Activated CD8-positive, alpha-beta T cell treated with anti-CD3 and anti-CD28 coated beads for 36 hours (primary cell): ENCODE measurements at regions not wholly inside any gene's neighbourhood (a gene's known extent, or its start where the extent isn't known, plus 50 kb on each side); places are given as distances from the start of the nearest gene placed in this dataset.

Experiments used
- ATAC-seq: fragments of 200-7000 bp; cut with Tn5 transposase; one replicate; pipeline ENCODE4 v1.10.0; 2021; ENCODE audit warnings: mild to moderate bottlenecking, moderate library complexity
- CTCF ChIA-PET: fragments of 350-600 bp; sonication (Branson Sonifier 250); formaldehyde crosslinking; loops from one replicate; lab custom pipeline; 2021; ENCODE audit warnings: antibody characterized with exemption; lab: Charles Lee
- POLR2A ChIA-PET: fragments of 350-600 bp; sonication (Branson Sonifier 250); formaldehyde crosslinking; loops from one replicate; lab custom pipeline; 2021; ENCODE audit warnings: antibody characterized with exemption; lab: Charles Lee
- DNase-seq: peaks from one replicate; pipeline ENCODE4 v3.0.0-alpha.2; 2020
- H3K27ac Mint-ChIP-seq: one replicate; pipeline ENCODE4 v1.8.0; 2021; ENCODE audit warnings: mild to moderate bottlenecking, mixed read lengths
- H3K27me3 Mint-ChIP-seq: one replicate; pipeline ENCODE4 v1.8.0; 2021; ENCODE audit warnings: mixed read lengths
- H3K36me3 Mint-ChIP-seq: one replicate; pipeline ENCODE4 v1.8.0; 2021; ENCODE audit warnings: low read depth, mixed read lengths
- H3K4me1 Mint-ChIP-seq: one replicate; pipeline ENCODE4 v1.8.0; 2021; ENCODE audit warnings: low read depth, mixed read lengths
- H3K4me3 Mint-ChIP-seq: one replicate; pipeline ENCODE4 v1.8.0; 2021; ENCODE audit warnings: mild to moderate bottlenecking, moderate library complexity, mixed read lengths
- H3K9me3 Mint-ChIP-seq: one replicate; pipeline ENCODE4 v1.8.0; 2021; ENCODE audit warnings: mixed read lengths
- CTCF ChIP-seq: fragments of 200-600 bp; IDR thresholded peaks from one replicate; pipeline ENCODE4 v1.8.0; 2022; ENCODE audit warnings: antibody characterized with exemption, mild to moderate bottlenecking
- intact Hi-C: fragments of 100-400 bp; cut with micrococcal nuclease; formaldehyde crosslinking; loops from one replicate; pipeline ENCODE4 v1.10.0; 2022

- Mint-ChIP-seq H3K27ac (no peak overlapping the region), H3K9me3 (peaks cover 9% of the 10 kb centered on the region), H3K36me3 (no peaks in the 10 kb centered on the region), H3K4me1 (peaks cover 8% of the 10 kb centered on the region), H3K4me3 (no peak overlapping the region), H3K27me3 (no peaks in the 10 kb centered on the region)
- POLR2A ChIA-PET, result no interaction called here
- DNase-seq (no peak), ATAC-seq (no peak)
- intact Hi-C loops, result no loop called here
- TF ChIP-seq CTCF, result no peak
- CTCF ChIA-PET, result no interaction called here
Observed at GRCh38 chr1:185537596-185537995, 196.6 kb upstream of the HMCN1 start.

- ChIA-PET CTCF (interaction anchor here (0.8 to 1.3 kb wide), 2 partner anchors 13 to 23 kb away, joined by 3 to 4 read pairs; no protein-coding TSS in a partner anchor), POLR2A (interaction anchor here (0.6 kb wide), 1 partner anchor 54 kb away, joined by 4 read pairs; no protein-coding TSS in a partner anchor)
- TF ChIP-seq CTCF, result no peak
- H3K4me3 Mint-ChIP-seq, result no peak overlapping the region
- ATAC-seq (no peak), DNase-seq (no peak)
- no peaks in the 10 kb centered on the region for H3K36me3 Mint-ChIP-seq
- no peak overlapping the region for H3K27ac Mint-ChIP-seq
- H3K9me3 Mint-ChIP-seq, result peaks cover 9% of the 10 kb centered on the region
- intact Hi-C loops, result no loop called here
- no peaks in the 10 kb centered on the region for H3K27me3 Mint-ChIP-seq
- peaks cover 8% of the 10 kb centered on the region for H3K4me1 Mint-ChIP-seq
Observed at GRCh38 chr1:185536165-185536920, 197.8 kb upstream of the HMCN1 start.

GRCh38 chr1:185535621-185536020, 198.6 kb upstream of the HMCN1 start:
- no peaks in the 10 kb centered on the region for H3K27me3 Mint-ChIP-seq
- no peak overlapping the region for H3K27ac Mint-ChIP-seq
- peaks cover 8% of the 10 kb centered on the region for H3K4me1 Mint-ChIP-seq
- CTCF ChIA-PET, result interaction anchor here (1.3 kb wide), 1 partner anchor 14 kb away, joined by 3 read pairs; no protein-coding TSS in a partner anchor
- POLR2A ChIA-PET, result interaction anchor here (0.6 kb wide), 2 partner anchors 53 to 96 kb away, joined by 3 to 4 read pairs; no protein-coding TSS in a partner anchor
- ATAC-seq, result no peak
- intact Hi-C loops, result no loop called here
- H3K9me3 Mint-ChIP-seq, result peaks cover 9% of the 10 kb centered on the region
- no peak for TF ChIP-seq CTCF
- no peak for DNase-seq
- H3K36me3 Mint-ChIP-seq, result no peaks in the 10 kb centered on the region
- H3K4me3 Mint-ChIP-seq, result no peak overlapping the region

- Mint-ChIP-seq H3K9me3 (peaks cover 8% of the 10 kb centered on the region), H3K27ac (no peak overlapping the region), H3K36me3 (no peaks in the 10 kb centered on the region), H3K27me3 (no peaks in the 10 kb centered on the region), H3K4me3 (no peak overlapping the region), H3K4me1 (peaks cover 8% of the 10 kb centered on the region)
- intact Hi-C loops, result no loop called here
- ChIA-PET POLR2A (no interaction called here), CTCF (no interaction called here)
- ATAC-seq (no peak), DNase-seq (no peak)
- no peak for TF ChIP-seq CTCF
Observed at GRCh38 chr1:185534801-185535200, 199.4 kb upstream of the HMCN1 start.

GRCh38 chr1:185533596-185533995, 200.6 kb upstream of the HMCN1 start:
- no peak for DNase-seq
- no peak for ATAC-seq
- no peak overlapping the region for H3K27ac Mint-ChIP-seq
- no peaks in the 10 kb centered on the region for H3K27me3 Mint-ChIP-seq
- peaks cover 2% of the 10 kb centered on the region for H3K4me1 Mint-ChIP-seq
- ChIA-PET POLR2A (no interaction called here), CTCF (interaction anchor here (1.1 kb wide), 1 partner anchor 32 kb away, joined by 3 read pairs; no protein-coding TSS in a partner anchor)
- no peak for TF ChIP-seq CTCF
- intact Hi-C loops, result no loop called here
- peaks cover 1% of the 10 kb centered on the region for H3K9me3 Mint-ChIP-seq
- H3K36me3 Mint-ChIP-seq, result no peaks in the 10 kb centered on the region
- H3K4me3 Mint-ChIP-seq, result no peak overlapping the region
